ENCODE measurements at regions not wholly inside any gene's neighbourhood (a gene's known extent, or its start where the extent isn't known, plus 50 kb on each side); places are given as distances from the start of the nearest gene placed in this dataset.

DNA sequence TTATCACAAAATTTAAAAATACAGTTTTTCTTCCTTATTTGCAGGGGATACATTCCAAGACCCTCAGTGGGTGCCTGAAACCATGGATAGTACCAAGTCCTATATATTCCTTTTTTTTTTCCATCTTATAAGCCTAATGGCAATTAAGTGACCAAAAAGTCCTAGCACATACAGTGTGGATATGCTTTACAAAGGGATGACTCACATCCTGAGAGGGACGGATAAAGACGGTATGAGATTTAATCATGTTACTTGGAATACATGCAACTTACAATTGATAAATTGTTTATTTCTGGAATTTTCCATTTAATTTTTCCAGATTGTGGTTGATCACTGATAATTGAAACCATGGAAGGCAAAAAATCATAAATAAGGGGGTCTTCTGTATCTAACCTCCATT, 181.2 kb upstream of the BRINP3 start:
- no peaks in the 10 kb centered on the region for H3K79me2 ChIP-seq (ENCODE audit: control insufficient read depth, insufficient read depth, low read length)
- TF ChIP-seq SUPT20H (IDR thresholded peaks at IDR 0.05; ENCODE audit: borderline replicate concordance, control insufficient read depth, low read depth, low read length) (no peak), NR2F1 (conservative IDR thresholded peaks at IDR 0.05) (no peak), JUNB (IDR thresholded peaks at IDR 0.05) (no peak)
- no peak overlapping the region for H3K4me3 ChIP-seq
- no TSS peak for BruUV-seq (replicated peaks)
- no peaks in the 10 kb centered on the region for H3K36me3 ChIP-seq (ENCODE audit: control insufficient read depth in 2 of 2, insufficient read depth in 2 of 2, low read length in 1 of 2)
- H3K4me2 ChIP-seq (ENCODE audit: control insufficient read depth, insufficient read depth) = no peak overlapping the region
- 68% methylated on average over 2 of the region's 2 CpGs for WGBS (ENCODE audit: insufficient coverage, insufficient replicate concordance, low lambda C conversion rate, missing lambda C conversion rate)
- no peaks in the 10 kb centered on the region for H3K9me3 ChIP-seq (replicated peaks; ENCODE audit: control insufficient read depth, insufficient read depth, low read length)
- SMC1A ChIA-PET (ENCODE audit: uncharacterized antibody, unreplicated experiment) = no interaction called here
- H4K20me1 ChIP-seq (ENCODE audit: control insufficient read depth, insufficient read depth) = no peaks in the 10 kb centered on the region
- RAD21 ChIA-PET (ENCODE audit: unreplicated experiment) = no interaction called here
- H3K27me3 ChIP-seq (replicated peaks in 1 of 2; ENCODE audit: control insufficient read depth in 2 of 2, insufficient read depth in 2 of 2, low read length in 1 of 2) = no peaks in the 10 kb centered on the region
- H3K9ac ChIP-seq (ENCODE audit: control insufficient read depth, insufficient read depth, low read length) = no peak overlapping the region
- H3K27ac ChIP-seq (ENCODE audit: control insufficient read depth, insufficient read depth) = no peak overlapping the region
- FAIRE-seq = no peak
- no peak for ATAC-seq
- no peak overlapping the region for H2AFZ ChIP-seq (ENCODE audit: control insufficient read depth, low read depth, low read length)
- CTCF ChIA-PET = no interaction called here
- no peak for DNase-seq (ENCODE audit: low read depth, low spot score)
- in situ Hi-C loops (cut with MboI) = no loop called here
- POLR2A ChIA-PET = no interaction called here
- intact Hi-C loops (cut with micrococcal nuclease; ENCODE audit: unreplicated experiment) = no loop called here
- no peaks in the 10 kb centered on the region for H3K4me1 ChIP-seq (ENCODE audit: control insufficient read depth, insufficient read depth, low read length)

DNA sequence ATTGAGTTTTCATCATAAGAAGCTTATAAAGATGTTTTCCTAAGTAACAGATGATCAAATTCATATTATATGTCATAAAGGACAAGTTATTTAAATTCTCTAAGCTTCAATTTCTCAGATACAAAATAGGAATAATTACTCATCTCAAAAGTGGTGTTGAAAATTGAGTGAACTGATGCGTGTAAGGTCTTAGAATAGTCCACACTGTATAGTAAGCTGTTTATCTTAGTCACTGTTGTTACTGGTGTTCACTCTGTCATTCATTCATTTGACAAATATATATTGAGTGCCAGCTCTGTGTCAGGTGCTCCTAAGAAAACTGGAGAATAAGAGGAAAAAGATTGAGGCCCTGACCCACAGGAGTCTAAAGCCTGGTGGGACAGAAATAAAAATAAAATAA, 186.3 kb upstream of the BRINP3 start:
- Histone ChIP-seq H3K9ac (ENCODE audit: control insufficient read depth, insufficient read depth, low read length) (no peak overlapping the region), H3K27me3 (replicated peaks in 1 of 2; ENCODE audit: control insufficient read depth in 2 of 2, insufficient read depth in 2 of 2, low read length in 1 of 2) (no peaks in the 10 kb centered on the region), H3K36me3 (ENCODE audit: control insufficient read depth in 2 of 2, insufficient read depth in 2 of 2, low read length in 1 of 2) (no peaks in the 10 kb centered on the region), H3K4me1 (ENCODE audit: control insufficient read depth, insufficient read depth, low read length) (no peaks in the 10 kb centered on the region), H2AFZ (ENCODE audit: control insufficient read depth, low read depth, low read length) (no peak overlapping the region), H3K9me3 (replicated peaks; ENCODE audit: control insufficient read depth, insufficient read depth, low read length) (no peaks in the 10 kb centered on the region), H3K4me2 (ENCODE audit: control insufficient read depth, insufficient read depth) (no peak overlapping the region), H3K27ac (ENCODE audit: control insufficient read depth, insufficient read depth) (no peak overlapping the region), H3K4me3 (no peak overlapping the region), H4K20me1 (ENCODE audit: control insufficient read depth, insufficient read depth) (no peaks in the 10 kb centered on the region), H3K79me2 (ENCODE audit: control insufficient read depth, insufficient read depth, low read length) (no peaks in the 10 kb centered on the region)
- FAIRE-seq (no peak), ATAC-seq (peak; percentile 56; the same call in 2 of the 3 replicates), DNase-seq (ENCODE audit: low read depth, low spot score) (no peak)
- ChIA-PET RAD21 (ENCODE audit: unreplicated experiment) (no interaction called here), POLR2A (no interaction called here), CTCF (no interaction called here), SMC1A (ENCODE audit: uncharacterized antibody, unreplicated experiment) (interaction anchor here (0.8 to 0.9 kb wide), 2 partner anchors 16 to 948 kb away, joined by 3 read pairs; no protein-coding TSS in a partner anchor)
- in situ Hi-C loops (cut with MboI) = no loop called here
- 0% methylated on average over 1 of the region's 1 CpG for whole genome bisulfite sequencing (ENCODE audit: insufficient coverage, insufficient replicate concordance, low lambda C conversion rate, missing lambda C conversion rate)
- TF ChIP-seq STAT1 (conservative IDR thresholded peaks at IDR 0.05) = no peak
- TF ChIP-seq SUZ12 (IDR thresholded peaks at IDR 0.05; ENCODE audit: unreplicated experiment) = no peak
- TF ChIP-seq CREB1 (IDR thresholded peaks at IDR 0.05; ENCODE audit: low read depth) = 0 out of 2 replicates have a peak, but pooled peaks have one; percentile 12
- 0 out of 2 replicates have a peak, but pooled peaks have one; percentile 21 for TF ChIP-seq MEF2A (IDR thresholded peaks at IDR 0.05; ENCODE audit: insufficient read depth, low read depth, low read length)
- TF ChIP-seq, protein P1, sequence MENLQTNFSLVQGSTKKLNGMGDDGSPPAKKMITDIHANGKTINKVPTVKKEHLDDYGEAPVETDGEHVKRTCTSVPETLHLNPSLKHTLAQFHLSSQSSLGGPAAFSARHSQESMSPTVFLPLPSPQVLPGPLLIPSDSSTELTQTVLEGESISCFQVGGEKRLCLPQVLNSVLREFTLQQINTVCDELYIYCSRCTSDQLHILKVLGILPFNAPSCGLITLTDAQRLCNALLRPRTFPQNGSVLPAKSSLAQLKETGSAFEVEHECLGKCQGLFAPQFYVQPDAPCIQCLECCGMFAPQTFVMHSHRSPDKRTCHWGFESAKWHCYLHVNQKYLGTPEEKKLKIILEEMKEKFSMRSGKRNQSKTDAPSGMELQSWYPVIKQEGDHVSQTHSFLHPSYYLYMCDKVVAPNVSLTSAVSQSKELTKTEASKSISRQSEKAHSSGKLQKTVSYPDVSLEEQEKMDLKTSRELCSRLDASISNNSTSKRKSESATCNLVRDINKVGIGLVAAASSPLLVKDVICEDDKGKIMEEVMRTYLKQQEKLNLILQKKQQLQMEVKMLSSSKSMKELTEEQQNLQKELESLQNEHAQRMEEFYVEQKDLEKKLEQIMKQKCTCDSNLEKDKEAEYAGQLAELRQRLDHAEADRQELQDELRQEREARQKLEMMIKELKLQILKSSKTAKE (IDR thresholded peaks at IDR 0.05; ENCODE audit: low read depth, poor library complexity, severe bottlenecking) = no peak
- TF ChIP-seq ZNF622 (IDR thresholded peaks at IDR 0.05) = no peak
- no peak for TF ChIP-seq MYC (IDR thresholded peaks at IDR 0.05; ENCODE audit: insufficient read depth, insufficient read length, insufficient replicate concordance, low read length, severe bottlenecking)
- no peak for TF ChIP-seq GATAD2B (conservative IDR thresholded peaks at IDR 0.05; ENCODE audit: low read depth)
- TF ChIP-seq JUNB (IDR thresholded peaks at IDR 0.05) = peak; percentile 61
- TF ChIP-seq DPF2 (IDR thresholded peaks at IDR 0.05) = no peak
- no TSS peak for BruUV-seq (replicated peaks)
- intact Hi-C loops (cut with micrococcal nuclease; ENCODE audit: unreplicated experiment) = no loop called here

All from GM12878 (cell line).